ENCODE measurements at regions not wholly inside any gene's neighbourhood (a gene's known extent, or its start where the extent isn't known, plus 50 kb on each side); places are given as distances from the start of the nearest gene placed in this dataset.
"Not testable (repeated sequence)": the region's sequence is repeated elsewhere in the genome, so short reads cannot be mapped to it uniquely, and the experiment has no call there.

DNA sequence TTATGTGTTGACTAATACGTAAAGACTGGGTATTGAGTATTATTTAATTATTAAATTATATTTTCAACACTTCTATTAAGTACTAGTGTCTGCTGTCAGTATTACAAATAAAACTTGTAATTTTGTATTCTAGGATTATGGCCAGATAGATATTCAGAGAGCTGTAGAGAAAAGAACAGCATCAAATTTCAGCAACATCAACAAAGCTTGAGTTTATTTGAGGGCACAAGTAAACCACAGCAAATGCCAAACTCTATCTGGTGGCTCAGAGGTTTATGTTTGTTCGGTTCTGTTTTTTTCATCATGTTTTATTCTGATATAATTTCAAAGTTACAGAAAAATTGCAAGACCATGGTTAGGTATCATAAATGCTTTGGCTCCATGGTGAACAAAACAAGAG is 1530.5 kb downstream of the PCDH18 start:
- DNase-seq: no peak

DNA sequence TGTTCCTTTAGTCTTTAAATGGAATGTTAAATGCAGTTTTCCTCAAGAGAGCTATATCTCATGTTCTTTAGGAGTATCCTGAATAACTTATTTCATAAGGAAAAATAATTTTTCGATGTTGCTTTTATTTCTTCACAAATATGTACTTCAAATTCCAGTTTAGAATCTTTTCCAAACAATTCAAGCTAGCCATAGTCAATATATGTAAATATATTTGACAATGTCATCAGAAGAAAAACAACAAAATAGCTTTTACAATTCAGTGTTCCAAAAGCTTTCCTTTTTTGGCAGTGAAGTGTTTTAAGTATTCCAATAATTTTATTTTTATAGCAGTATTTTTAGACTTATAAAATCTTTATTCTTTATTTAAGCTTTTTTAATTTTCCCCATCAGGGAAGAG is 1532.0 kb downstream of the PCDH18 start:
- DNase-seq: no peak

DNA sequence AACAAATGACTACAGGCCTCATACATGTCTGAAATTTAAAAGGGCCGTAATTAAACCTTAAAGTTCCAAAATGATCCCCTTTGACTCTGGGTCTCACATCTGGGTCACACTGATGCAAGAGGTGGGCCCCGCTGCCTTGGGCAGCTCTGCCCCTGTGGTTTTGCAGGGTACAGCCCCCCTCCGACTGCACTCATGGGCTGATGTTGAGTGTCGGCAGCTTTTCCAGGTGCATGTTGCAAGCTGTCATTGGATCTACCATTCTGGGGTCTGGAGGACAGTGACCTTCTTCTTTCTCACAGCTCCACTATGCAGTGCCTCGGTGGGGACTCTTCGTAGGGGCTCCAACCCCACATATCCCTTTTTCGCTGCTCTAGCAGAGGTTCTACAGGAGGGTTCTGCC is 1537.9 kb downstream of the PCDH18 start:
- no peak for DNase-seq

DNA sequence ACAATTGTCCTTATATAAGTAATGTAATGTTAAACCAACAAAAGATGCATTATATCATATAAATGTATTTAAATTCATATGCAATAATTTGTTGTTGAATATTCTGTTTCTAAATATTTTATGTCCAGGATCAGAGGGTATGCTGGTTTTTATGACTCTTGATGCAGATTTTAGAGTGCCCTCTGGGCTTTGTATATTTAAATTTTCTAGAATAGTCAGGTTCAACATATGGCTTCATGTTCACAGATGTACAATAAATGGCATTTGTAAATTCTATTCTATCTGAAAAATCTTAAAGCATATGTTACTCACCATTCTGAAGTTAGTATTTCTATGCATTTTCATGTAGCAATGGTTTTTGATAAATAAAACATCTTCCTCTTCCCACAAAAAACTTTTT is 1555.4 kb downstream of the PCDH18 start:
- no peak for DNase-seq

DNA sequence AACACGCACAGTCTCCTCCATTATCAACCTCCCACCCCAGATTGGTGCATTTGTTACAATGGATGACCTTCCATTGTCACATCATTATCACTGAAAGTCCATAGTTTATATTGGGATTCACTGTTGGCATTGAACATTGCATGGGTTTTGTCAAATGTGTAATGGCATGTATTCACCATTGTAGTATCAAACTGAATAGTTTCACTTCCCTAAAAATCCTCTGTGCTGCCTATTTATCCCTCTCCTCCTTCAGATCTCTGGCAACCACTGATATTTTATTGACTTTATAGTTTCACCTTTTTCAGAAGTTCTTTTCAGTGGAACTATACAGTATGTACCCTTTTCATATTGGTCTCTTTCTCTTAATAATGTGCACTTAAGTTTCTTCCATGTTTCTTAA is 1565.4 kb downstream of the PCDH18 start:
- DNase-seq: no peak

DNA sequence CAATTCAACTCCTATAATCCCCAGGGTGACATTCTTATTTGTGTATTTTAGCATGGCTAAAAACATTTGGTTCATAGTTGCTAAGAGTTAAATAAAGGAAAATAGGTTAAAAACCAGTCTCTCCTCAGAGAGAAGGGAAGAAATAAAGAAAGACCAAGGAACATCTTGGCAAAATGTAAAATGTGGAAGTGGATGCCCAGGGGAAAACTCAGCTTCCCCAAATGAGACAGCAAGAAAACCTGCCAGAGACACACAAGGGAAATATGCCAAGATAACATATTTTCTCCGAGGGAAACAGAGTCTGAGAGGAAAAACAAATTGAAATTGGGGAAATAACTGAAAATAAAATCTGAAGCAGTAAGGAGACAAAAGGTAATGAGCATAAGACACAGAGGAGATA is 1569.3 kb downstream of the PCDH18 start:
- DNase-seq: no peak

DNA sequence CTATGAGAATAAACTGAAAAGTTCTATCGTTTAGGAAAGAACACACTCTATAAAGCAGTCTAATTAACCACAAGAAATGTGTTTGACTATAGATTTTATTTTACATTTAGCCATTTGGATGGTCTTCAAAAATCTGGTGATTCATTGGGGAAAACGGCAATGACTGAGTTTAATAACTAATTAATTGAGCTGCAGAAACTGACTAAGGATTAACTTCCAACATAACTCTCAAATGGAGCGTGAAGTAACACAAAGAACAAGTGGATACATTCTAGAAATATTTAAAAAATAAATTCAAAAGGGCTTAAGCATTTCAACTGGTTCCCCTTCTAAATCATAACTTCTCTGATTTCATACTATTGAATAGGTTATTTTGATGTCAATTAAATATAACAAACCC is 1582.4 kb downstream of the PCDH18 start:
- DNase-seq: no peak

DNA sequence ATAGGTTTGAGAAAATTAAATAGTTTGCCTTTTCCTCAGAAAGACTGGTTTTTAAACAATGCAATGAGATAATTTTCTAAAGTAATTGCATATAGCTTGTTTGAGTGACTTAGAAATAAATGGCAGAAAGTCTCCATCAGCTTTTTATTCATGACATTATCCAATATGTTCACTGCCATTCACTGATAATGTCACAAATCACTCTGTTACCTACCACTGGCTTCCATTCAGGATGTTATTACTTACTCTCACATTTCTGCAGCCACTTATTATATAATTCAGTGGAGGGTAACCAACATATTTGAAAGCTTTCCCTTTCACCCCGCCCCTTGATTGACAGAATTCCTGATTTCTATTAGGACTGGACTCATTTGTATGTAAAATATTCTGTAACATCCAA is 1583.5 kb downstream of the PCDH18 start:
- no peak for DNase-seq

DNA sequence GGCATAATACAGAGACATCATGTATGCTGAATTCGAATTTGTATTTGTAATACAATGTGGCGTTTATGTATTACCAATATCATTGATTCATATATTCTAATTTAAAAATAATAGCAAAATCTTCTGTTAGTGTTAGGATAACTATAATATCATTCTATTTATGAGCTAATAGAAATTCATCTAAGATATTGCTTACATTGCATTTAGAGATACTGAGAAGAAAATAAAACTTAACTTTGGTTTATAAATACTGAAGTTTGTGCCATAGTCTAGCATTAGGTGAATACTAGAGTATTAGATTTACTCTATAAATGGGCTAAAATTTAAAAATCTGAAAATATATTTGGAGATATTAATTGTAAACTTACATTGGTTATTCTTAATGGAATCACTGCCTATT is 1590.6 kb downstream of the PCDH18 start:
- DNase-seq: no peak

DNA sequence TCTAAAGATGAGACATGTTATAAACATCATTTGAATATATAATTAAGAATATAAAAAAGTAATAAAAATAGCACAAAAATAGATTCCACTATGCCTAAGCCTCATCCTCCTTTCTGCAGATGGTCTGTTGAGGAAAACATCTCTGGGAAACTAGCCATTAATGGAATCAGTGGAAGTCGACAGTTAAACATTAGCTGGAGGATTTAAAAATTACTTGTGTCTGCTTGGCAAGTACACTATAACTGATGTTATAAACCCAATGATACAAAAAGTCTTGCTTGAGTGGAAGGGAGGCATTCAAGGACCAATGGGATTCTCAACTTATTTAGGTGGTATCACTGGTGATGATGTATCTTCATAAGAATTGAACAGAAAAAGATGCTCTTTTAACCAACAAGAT is 1598.3 kb downstream of the PCDH18 start:
- no peak for DNase-seq

DNA sequence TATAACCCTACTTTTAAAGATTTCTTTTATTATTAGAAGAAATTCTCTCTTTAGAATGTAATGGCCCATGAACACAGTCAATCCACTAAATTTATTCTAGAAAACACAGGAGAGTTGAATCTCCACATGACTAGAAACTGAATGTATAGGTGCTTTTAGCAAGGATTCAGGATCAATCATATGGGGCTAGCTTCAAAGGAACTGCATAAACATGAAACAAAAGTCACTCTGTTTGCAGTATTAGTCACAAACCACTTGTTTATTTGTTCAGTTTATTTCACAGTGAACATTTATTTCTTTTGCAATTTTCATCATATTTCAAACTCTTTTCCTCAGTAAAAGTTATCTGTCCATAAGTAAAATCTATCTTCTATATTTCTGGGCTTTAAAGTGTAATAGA is 1604.6 kb downstream of the PCDH18 start:
- no peak for DNase-seq

DNA sequence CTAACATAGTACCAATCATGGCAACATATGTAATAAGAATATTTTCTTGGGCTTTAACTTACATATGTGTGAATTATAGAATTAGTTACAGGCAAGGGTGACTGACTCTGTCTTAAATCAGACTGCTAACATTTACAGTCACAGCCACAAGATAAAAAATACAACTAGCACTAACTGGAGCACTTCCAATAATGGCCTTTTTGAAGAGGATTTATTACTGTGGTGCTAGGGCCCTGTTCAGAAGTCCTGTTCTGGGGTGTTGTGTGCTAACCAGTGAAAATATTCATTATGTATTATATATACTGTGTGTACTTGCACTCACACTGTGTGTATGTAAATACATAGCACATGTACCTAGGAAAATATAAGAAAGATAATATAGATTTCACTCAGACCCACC is 1611.2 kb downstream of the PCDH18 start:
- DNase-seq: no peak

DNA sequence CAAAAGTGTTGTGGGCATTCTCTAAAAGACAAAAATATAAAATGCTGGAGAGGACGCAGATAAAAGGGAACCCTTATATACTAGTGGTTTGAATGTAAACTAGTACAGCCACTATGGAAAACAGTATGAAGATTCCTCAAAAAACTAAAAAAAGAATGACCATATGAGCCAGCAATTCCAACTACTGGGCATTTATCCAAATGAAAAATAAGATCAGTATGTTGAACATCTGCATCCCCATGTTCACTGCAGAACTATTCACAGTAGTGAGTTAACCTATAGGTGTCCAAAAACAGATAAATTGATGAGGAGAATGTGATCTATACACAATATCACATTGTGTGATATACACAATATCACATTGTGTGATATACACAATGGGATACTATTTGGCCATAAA is 1615.3 kb downstream of the PCDH18 start:
- no peak for DNase-seq

DNA sequence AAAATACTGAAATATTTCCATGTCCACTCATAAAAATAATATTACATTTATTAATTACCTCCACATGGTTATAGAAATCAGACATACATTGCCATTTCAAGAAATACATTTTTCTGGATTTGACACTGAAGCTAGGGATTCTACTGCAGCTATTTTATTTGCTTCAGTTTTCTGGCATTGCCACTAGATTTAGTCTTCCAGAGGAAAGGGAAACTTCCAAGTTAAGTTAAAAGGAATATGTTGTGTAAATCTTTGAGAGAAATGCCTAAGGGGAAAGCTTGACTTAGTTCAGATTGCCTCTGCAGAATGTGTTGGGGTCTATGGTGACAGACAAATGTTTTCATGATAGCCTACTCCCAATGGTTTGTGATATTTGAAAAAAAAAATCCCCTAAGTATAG is 1631.3 kb downstream of the PCDH18 start:
- no peak for DNase-seq

DNA sequence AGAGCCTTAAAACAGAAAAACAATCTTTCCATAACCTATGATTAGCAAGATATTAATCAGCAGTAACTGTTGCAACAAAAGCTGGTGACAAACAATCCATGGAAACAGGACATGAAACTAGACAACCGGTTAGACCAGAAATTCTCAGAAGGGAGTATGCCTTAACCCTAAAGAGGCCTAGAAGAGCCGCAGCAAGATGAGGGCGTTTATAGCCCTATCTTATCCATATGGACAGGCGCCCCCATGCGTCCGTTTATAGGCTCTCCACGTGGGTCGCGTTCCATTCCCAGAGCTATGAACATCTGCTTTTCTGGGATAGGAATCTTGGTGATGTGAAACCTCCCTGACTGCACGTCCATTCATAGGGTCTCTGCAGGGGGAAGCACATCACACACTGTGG is 1662.7 kb upstream of the PABPC4L start:
- not testable (repeated sequence) for DNase-seq

DNA sequence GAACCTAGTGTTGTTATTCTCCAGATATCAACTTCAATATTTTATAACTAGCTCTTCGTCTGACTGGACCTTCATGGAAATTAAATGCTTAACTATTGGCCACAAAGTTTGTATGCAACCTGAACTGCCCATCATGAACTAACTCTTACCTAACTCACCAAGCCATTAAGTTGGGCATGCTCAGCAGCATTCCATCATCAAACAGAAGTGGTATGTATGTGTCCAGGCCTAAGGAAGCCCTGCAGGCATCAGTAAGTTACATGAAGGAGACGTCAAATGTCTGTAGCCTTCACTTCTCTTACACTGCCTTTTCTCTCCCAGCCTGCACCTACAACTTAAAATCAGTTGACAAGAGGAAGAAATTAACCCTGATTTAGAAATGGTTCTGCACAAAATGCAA is 1639.2 kb upstream of the PABPC4L start:
- no peak for DNase-seq

DNA sequence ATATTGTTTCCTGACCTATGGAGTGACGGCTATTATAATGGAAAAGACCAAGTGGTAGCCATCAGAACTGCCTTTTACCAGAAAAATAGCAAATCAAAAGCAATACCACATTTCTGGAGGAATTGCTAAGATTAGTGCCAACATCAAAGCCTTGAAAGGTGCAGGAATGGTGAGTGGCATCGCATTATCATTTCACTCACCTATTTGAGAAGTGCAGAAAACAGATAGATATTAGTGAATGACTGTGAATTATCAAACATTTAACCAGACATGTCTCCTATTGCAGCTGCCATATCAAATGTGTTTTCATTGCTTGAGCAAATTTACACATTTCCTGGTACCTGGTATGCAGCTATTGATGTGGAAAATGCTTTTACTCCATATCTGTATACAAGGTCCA is 1638.1 kb upstream of the PABPC4L start:
- DNase-seq: no peak

DNA sequence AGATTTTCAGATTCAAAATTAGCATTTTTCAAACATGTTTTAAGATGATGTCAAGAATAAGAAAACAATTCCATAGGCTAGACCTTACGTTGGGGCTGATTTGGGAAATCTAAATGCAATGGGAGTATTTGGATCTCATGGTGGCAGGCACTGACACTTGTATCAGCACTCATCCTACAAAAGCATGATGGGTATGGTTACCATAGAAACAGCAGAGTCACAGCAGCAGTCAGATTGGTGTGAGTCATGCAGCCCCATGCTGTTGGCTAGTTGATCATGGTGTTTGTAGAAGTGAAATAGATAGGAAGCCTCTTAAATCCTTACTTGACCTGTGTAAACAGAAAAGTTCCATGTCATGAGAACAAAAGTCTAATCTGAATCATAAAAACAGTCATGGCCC is 1637.3 kb upstream of the PABPC4L start:
- DNase-seq: no peak

DNA sequence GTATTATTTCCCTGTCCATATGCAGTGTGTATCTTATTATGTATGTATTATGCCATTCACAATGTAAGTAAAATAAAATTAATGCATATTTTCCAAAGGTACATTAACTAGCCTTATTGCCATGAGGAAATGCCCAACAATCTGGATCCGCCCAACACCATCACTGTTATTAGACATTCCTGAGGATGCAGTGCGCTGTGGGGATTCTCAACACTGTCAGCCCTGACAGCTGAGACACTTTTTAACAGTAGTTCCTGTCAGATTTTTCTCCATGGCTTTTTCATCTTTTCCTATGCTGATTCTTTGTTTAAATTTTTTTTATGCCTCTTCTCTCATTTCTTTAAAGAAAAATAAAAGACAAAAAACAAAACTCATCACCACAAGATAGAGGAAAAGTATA is 1632.9 kb upstream of the PABPC4L start:
- no peak for DNase-seq

DNA sequence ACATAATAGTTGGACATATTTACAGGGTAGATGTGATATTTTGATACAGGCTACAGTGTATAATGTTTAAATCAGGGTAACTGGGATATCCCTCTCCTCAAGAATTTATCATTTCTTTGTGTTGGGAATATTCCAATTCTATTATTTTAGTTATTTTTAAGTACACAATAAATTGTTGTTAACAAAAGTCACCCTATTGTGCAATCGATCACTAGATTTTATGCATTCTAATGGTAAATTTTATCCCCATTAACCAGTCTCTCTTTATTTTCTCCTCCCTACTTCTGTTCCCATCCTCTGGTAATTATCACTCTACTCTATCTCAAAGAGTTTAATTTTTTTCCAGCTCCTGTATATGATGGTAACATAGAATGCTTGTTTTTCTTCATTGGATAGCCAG is 1631.9 kb upstream of the PABPC4L start:
- no peak for DNase-seq

DNA sequence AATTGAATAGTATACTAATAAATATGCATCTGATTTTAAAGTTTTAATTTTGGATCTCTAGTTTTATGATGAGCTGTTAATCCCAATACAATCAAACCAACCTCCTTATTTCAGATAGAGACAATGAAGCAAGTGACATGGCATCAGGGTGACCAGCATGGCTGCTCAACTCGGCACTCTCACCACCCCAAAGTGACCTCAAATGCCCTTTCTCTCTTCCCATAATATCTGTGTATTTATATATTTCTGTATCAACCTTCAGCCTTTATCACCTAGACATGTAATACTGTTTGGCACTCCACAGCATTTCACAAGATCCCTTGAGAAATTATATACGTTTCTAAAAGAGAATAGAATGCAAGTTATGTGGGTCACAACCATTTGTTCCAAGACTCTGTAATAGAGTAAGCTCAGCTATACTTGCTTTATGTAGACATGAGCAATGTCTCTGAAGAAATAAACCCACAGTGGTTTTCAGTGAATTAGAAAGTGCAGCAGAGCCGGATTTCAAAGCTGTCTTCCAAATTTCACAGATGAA is 1623.2 kb upstream of the PABPC4L start:
- no peak for DNase-seq

DNA sequence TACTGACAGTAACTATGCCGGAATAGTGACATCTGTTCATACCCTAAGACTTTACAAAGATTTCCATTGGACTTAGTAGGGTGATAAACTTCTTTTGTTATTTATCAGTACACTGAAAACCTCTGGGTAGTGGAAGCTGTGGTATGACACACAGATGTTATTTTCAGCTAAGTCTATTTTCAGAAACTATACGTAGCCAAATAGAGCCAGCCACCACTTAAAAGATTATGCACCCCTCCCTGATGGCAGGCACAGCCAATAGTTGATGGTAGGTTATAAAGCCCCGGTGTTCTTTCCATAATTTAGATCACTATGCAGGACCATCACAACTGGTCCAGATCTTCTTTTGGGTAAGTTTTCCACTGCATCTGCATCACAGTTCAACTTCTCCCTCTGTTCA is 1603.2 kb upstream of the PABPC4L start:
- DNase-seq: no peak

DNA sequence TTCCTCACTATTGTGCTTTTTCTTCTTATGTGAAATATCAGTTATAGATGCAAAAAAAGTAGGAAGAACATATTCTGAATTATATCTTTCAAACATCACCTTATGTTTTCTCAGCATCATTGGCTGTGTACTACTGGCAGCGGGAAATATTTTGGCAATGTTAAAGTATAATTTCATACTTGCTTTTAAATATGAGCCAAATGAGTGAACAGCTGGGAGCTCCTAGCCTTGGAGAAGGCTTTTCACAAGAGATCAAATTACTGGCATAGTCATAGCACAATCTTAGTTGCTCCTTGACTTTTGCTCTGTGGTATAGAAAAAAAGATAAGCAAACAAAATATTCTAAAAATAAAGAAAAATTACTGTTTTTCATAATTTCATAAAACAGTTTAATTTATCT is 1575.8 kb upstream of the PABPC4L start:
- DNase-seq: no peak

DNA sequence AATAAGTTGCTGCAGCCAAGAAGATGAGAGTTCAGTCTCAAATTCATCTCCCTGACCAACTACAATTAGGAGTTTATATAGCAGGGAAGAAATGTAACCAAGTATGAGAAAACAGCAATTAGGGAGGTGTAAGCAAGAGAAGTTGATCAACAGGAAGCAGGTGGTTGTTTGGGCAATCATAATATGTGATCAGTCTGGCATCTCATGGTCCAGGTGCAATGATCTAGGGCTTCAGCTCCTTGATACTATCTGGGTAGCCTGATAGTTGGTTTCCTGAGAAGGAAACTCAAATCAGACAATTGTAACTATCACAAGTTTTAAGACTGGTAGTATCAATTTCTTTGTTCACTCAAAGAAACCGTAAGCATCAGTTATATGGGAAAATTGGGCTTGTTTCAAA is 1574.3 kb upstream of the PABPC4L start:
- no peak for DNase-seq

DNA sequence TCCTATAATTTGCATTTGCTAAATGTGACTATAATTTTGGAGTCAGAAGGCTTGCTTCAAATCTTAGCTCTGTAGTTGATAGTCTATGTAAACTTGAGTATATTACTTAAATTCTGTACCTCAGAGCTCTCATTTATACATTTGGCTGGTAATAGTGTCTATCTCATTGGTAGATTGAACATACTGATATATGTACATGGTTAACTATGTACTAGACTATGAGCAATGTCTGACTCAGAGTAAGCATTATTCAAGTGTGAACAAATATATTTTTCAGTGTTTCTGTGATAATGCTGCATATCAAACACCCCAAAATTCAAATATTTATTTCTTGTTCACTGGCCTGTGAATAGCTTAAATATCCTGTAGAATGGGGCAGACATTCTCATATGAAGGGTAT is 1568.9 kb upstream of the PABPC4L start:
- DNase-seq: no peak

DNA sequence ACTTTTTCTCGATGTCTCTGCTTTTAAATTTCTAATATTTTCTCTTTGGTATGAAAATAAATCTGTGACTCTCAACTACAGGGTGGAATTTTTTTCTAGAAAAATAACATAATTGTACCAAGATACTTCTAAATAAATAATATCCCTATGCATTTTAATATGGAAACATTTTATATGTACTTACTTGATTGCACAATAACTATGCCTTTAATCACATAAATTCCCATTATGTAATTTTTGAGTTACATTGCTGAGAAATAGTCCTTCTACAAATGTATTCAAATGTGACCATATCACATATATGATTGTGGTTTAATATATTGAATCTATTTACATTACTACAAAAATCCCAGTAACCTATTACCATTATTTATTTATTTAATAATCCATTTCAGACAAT is 1543.3 kb upstream of the PABPC4L start:
- no peak for DNase-seq

All from GDM1 (cell line).